Central memory CD4-positive, alpha-beta T cell (primary cell): ENCODE measurements at regions not wholly inside any gene's neighbourhood (a gene's known extent, or its start where the extent isn't known, plus 50 kb on each side); places are given as distances from the start of the nearest gene placed in this dataset.

Experiments used
- DNase-seq: peaks from one replicate; pipeline ENCODE4 v3.0.0; 2022

- no peak for DNase-seq
Measured at GRCh38 chr5:112663146-112663545, 74.5 kb upstream of the APC start.

- DNase-seq, result no peak
Measured at GRCh38 chr5:112668016-112668415, 69.7 kb upstream of the APC start.

- no peak for DNase-seq
Measured at GRCh38 chr5:112668911-112669310, 68.8 kb upstream of the APC start.

- DNase-seq, result no peak
Measured at GRCh38 chr5:112669328-112669963, 68.2 kb upstream of the APC start.

GRCh38 chr5:112671687-112672086, 66.0 kb upstream of the APC start:
- DNase-seq, result no peak

- no peak for DNase-seq
Measured at GRCh38 chr5:112681481-112681908, 56.2 kb upstream of the APC start.

GRCh38 chr5:112682621-112683061, 55.0 kb upstream of the APC start:
- DNase-seq, result no peak

GRCh38 chr5:112684121-112684520, 53.6 kb upstream of the APC start:
- DNase-seq, result no peak

GRCh38 chr5:112684737-112685136, 52.9 kb upstream of the APC start:
- no peak for DNase-seq

GRCh38 chr5:112685386-112685785, 52.3 kb upstream of the APC start:
- DNase-seq, result no peak

- no peak for DNase-seq
Measured at GRCh38 chr5:112685931-112686330, 51.8 kb upstream of the APC start.

- no peak for DNase-seq
Measured at GRCh38 chr5:112686675-112687074, 51.0 kb upstream of the APC start.

- no peak for DNase-seq
Measured at GRCh38 chr5:112687306-112687705, 50.4 kb upstream of the APC start.
